GM13977 (cell line): ENCODE measurements at regions not wholly inside any gene's neighbourhood (a gene's known extent, or its start where the extent isn't known, plus 50 kb on each side); places are given as distances from the start of the nearest gene placed in this dataset.

Source experiments
- DNase-seq: peaks from one replicate; pipeline ENCODE4 v3.0.0; 2012; ENCODE audit warnings: low spot score
- CTCF ChIP-seq: IDR thresholded peaks from 2 replicates; pipeline ENCODE4 v1.5.1; 2012; ENCODE audit warnings: mild to moderate bottlenecking, control low read depth; ENCODE audit not compliant: insufficient read depth; ENCODE audit errors: extremely low read depth, missing control alignments
- in situ Hi-C: fragments of 300-500 bp; cut with MboI; formaldehyde crosslinking; loops from one replicate; pipeline ENCODE4 v1.12.0; 2022; ENCODE audit warnings: low sequenced_read_pairs, low pct_unique_long_range_greater_than_20kb, mixed read lengths, inconsistent platforms; ENCODE audit not compliant: unreplicated experiment

DNA sequence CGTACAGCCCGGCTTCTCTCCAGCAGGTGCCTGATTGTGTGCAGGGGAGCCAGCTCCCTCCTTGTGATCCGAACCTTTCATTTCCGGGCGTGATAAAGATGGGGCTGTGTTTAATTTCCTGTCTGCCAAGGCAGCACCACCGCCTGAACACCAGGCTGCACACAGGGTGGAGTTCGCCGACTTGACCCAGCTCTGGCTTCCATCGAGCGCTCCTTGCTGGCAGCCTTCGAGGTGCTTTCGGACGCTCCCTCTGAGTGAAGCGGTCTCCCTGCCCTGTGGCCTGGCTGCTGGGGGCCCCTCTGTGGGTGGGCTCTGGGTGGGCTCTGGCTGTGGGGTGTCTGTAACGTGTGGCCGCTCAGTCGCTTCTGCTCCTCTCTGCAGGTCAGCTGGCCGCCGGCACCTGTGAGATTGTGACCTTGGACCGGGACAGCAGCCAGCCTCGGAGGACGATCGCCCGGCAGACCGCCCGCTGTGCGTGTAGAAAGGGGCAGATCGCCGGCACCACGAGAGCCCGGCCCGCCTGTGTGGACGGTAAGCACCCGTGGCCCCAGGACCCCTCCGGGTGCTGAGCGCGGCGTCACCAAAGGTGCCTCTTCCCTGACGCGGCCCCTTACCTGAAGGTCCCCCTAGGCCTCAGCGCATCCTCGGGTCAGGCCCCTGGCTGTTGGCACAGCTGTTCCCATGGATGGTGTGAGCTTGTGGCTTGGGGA is 1181.3 kb downstream of the BRD1 start:
- no peak for TF ChIP-seq CTCF
- in situ Hi-C loops = no loop called here
- no peak for DNase-seq

DNA sequence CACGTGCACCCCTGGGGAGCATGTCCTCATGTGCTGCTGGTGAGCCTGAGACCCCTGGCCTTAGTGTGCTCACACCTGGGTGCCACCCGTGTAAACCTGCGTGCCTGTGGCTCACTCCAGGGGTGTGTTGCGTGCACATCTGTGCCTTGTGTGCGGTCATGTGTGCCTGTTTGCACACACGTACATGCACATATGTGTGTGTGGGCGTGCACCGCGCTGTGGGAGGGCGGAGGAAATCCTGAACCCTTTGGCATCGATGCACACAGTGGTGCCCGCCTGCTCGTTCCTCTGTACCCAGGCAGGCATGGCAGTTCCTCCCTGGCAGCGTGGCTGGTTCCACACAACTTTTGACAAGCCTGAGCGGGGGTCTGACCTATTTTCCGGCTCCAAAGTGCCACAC is 1181.9 kb downstream of the BRD1 start:
- in situ Hi-C loops = no loop called here
- TF ChIP-seq CTCF = no peak

DNA sequence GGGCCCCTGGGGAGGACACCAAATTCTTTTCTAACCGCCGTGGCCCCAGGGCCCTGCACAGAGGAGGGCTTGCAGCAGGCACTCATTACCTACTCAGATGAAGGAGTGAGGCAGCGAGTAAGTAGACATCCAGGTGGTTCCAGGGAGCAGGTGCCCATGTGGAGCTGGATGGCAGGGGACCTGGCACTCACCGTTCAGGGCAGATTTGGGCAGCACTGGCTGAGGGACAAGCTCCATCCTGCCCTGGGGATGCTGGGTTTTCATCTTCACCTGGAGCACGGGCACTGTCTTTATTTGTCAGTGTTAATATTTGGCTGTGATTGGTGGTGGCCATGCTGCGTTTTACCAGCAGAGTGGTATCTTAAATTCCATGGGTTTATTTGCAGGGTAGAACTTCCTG is 1182.7 kb downstream of the BRD1 start:
- in situ Hi-C loops = no loop called here
- DNase-seq = no peak
- no peak for TF ChIP-seq CTCF

More for the DNA sequence above, 1181.9 kb downstream of the BRD1 start:
- no peak for DNase-seq

DNA sequence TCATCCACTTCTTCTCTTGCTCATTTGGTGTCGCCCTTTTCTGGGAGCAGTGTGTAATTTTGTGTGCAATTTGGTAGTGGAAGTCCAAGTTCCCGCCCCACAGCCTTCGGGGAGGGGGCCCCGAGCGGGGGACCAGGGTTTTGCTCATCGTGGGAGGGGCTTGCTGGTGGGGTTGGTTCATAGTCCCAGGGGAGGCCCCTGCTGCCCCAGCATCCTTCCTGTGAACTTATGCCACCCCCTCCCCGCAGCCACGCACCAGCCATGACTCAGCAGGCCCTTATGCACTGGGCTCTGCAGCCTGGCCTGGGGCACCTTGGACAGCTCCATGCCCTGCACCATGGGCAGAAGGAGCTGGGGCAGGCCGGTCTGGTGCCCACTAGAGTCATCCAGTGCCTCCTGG is 1183.6 kb downstream of the BRD1 start:
- in situ Hi-C loops = no loop called here
- no peak for DNase-seq
- no peak for TF ChIP-seq CTCF

DNA sequence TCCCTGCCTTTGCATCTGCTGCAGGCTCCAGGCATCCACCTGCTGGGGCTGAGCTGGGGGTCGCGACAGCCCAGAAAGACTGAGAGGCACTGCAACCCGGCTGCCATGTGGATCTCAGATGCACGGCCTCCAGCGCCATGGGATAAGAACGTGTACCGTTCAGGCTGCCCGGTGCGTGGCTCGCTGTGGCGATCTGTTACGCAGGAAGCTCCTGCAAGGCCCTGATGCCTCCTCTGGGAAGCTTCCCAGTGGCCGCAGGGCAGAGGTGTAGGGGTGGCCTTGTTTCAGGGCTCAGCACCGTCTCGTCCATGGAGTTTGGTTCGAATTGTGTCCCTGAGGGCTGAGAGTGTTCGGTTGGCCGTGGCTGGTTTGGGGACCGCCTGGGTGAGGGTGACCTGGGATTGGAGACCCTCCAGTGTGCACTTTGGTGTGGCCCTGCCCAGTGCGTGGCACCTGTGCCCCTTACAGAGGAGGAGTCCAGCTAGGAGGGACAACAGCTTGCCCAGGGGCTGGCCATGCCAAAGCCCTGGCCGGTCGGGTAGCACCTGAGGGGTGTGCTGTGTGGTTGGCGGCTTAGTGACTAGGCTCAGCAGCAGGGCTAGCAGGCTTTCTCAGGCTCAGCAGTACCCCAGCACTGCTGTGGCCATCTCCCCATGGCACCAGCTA is 1184.5 kb downstream of the BRD1 start:
- DNase-seq = no peak
- in situ Hi-C loops = no loop called here
- TF ChIP-seq CTCF = no peak

- in situ Hi-C loops = no loop called here
These were observed 1185.1 kb downstream of the BRD1 start for GRCh38 chr22:48642550-48642949.

More at GRCh38 chr22:48642550-48642949, 1185.1 kb downstream of the BRD1 start:
- DNase-seq = no peak
- no peak for TF ChIP-seq CTCF
